G401.6 (cell line): ENCODE measurements at regions not wholly inside any gene's neighbourhood (a gene's known extent, or its start where the extent isn't known, plus 50 kb on each side); places are given as distances from the start of the nearest gene placed in this dataset.
"Not testable (repeated sequence)": the region's sequence is repeated elsewhere in the genome, so short reads cannot be mapped to it uniquely, and the experiment has no call there.

Experiments
- FAIRE-seq: peaks from 2 replicates; lab custom pipeline; 2012; peaks lifted over from hg19 to GRCh38; lab: Jason Lieb, UNC

DNA sequence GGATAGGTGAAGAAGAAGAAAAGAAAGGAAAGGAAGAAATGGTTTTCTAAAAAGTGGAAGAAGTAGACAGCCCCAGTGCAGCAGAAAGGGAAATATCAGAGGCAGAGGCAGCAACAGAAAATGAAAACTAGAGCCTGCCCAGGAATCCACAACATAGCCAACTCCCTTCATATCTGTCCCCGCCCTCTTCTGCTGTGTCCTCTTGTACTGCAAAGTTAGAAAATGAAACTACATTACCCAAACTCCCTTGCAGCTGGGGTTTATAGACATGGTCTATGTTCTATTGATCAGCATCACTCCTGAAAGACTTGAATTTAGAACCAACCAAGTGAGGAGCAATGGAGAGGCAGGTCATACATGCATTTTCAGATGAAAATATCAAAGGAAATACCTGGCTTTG lies 200.5 kb upstream of the PHACTR1 start:
- FAIRE-seq: no peak

DNA sequence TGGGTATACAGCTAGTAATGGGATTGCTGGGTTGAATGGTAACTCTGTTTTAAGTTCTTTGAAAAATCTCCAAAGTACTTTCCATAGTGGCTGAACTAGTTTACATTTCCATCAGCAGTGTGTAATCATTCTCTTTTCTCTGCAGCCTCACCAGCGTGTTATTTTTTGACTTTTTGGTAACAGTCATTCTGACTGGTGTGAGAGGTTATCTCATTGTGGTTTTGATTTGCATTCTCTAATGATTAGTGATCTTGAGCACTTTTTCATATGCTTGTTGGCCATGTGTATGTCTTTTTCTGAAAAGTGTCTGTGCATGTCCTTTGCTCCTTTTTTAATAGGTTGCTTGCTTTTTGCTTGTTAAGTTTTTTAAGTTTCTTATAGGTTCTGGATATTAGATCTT lies 194.2 kb upstream of the PHACTR1 start:
- FAIRE-seq: no peak

DNA sequence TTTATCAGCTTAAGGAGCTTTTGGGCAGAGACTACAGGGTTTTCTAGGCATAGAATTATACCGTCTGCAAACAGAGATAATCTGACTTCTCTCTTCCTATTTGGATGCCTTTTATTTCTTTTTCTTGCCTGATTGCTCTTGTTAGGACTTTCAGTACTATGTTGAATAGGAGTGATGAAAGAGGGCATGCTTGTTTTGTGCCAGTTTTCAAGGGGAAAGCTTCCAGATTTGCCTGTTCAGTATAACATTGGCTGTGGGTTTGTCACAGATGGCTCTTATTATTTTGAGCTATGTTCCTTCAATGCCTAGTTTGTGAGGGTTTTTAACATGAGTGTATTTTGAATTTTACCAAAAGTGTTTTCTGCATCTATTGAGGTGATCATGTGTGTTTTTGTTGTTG lies 192.8 kb upstream of the PHACTR1 start:
- FAIRE-seq: no peak

DNA sequence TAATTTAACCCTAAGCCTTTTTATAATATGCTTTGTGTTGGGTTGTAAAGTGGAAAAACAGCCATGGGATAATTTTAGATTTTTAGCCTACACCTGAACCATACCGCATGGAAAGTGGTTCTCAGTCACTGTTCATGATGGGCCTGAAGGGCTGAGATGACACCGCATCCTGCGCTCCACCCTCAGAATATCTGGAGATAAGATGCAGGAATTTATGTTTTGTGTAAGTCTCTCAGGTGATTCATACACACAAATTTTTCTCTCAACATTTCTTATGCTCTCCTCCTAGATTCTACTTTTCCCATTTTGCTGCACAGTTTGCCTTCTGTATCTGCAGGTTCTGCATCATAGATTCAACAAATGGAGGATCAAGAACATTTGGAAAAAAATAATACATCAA lies 191.3 kb upstream of the PHACTR1 start:
- no peak for FAIRE-seq

DNA sequence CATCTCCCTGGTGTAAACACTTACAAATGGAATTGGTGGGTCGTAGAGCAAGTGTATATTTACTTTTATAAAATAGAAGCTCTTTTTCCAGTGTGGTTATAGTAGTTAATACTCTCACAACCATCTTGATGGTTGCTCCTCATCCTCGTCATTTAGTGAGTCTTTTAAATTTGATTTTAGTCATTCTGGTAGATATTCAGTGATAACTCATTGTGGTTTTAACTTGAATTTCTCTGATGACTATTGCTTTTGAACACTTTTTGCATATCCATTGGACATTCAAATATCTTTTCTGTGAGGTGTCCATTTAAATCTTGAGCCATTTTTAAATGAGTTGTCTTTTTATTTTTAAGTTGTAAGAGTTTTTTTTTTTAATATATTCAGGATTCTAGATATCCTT lies 189.2 kb upstream of the PHACTR1 start:
- no peak for FAIRE-seq

DNA sequence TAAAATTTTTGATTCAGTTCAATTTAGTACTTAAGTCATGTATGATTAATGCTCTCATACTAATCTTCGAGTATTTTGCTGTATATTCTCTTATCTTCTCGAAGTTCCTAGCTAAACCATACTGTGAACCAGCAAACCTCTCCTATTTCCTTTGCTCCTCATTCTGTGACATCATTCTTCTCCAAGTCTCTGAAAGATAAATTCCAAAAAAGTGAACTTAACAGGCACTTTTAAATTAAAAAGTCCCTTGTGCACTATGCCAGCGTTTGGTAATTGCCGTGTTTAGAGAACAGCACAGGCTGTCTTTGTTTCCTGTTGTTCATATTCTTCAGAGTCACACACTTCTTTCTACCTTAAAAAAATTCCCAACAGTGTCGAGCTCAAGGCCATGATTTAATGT lies 188.4 kb upstream of the PHACTR1 start:
- FAIRE-seq: no peak

DNA sequence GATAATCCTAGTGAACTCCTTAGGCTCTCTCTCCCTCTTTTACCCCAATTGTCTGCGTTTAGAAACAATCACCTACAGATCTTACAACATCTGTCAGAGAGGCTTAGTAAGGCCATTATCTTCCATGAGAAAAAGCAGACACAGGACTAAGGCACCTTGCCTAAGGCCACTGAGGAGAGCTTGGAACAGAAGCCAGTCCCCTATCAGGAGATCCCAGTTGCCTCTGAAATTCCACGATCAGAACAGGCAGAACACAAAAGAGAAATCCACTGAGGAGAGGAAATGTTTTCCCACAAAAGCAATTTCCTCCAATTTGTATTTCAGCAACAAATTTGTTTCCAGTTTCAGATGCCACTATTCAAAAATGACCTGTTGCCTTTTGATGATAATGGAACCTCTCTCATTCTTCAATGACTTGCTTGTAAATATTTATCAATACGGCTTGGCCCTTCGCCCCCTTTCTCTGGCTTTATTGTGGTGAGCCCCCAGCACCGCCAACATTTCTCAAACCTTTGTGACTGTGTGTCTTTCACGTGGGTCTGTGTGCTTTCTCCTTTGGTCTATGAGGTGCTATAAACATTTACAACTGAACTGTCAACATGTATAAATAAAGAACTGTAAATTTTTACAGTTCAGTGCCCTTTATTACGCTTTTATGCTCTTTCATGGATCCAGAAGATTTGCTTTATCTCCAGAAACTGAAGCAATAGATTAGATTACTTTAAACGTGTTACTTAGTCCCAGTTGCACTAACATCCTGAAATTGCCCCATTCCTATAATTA lies 187.8 kb upstream of the PHACTR1 start:
- no peak for FAIRE-seq

DNA sequence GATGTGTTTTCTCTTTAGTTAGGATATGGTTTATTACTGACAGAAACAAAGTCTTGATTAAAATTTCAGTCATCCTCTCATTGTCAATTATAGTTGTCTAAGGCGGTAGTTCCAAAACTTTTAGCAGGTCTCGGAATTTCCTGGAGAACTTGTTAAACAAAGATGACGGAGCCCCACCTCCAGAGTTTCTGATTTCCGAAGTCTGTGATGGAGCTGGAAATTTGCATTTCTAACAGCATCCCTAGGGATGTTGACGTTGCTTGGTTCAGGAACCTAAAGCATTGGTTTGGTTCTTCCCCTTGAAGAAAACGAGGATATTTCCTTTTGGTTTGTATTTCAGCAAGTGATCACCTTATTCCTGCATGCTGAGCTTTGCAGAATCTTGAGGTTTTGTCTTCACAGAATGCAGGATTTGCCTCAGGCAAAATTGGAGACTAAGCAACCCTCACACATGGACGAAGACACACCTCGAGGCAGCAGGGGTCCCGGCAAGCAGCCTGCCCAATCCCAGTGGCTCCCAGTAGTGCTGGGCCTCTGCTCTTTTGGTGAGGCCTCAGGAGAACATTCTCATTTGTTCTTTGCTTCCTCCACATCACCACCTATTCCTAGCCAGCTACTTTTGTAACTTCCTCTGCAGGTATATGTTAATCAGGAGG lies 187.1 kb upstream of the PHACTR1 start:
- FAIRE-seq: no peak

DNA sequence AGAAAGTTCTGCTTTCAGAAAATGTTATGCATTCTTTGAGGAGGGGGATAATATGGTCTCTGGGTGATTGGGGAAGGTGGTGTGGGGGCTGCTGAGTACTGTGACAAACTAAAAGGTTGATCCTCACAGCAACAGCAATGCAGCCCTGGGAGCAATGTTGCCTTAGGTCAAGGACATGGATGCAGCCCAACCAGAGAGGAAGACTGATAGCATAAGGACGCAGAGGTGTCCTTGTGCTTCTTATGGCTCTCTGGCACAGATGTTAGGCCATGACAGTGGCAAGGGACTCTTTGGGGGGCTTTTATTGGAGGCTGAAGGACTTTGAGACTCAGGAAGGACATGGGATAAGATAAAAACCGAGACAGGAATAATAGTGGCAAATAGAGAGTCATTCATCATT lies 186.2 kb upstream of the PHACTR1 start:
- FAIRE-seq: no peak

DNA sequence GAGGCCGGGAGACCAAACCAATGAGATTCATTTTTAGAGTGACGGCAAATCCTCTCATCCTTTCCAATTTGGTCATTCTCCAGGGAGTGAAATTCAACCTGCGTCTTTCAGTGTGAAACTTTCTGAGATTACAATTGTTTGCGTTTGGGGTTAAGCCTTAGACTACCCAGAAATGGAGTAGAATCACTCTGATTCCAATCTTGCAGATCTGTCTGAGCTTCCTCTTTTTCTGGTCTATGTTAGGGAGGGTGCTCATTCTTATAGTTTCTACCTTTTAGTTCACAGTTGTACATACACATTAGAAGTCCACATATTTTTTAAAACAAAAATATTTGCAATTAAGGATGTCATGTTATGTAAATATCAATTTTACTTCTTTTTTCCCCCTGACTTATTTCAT lies 183.0 kb upstream of the PHACTR1 start:
- no peak for FAIRE-seq

DNA sequence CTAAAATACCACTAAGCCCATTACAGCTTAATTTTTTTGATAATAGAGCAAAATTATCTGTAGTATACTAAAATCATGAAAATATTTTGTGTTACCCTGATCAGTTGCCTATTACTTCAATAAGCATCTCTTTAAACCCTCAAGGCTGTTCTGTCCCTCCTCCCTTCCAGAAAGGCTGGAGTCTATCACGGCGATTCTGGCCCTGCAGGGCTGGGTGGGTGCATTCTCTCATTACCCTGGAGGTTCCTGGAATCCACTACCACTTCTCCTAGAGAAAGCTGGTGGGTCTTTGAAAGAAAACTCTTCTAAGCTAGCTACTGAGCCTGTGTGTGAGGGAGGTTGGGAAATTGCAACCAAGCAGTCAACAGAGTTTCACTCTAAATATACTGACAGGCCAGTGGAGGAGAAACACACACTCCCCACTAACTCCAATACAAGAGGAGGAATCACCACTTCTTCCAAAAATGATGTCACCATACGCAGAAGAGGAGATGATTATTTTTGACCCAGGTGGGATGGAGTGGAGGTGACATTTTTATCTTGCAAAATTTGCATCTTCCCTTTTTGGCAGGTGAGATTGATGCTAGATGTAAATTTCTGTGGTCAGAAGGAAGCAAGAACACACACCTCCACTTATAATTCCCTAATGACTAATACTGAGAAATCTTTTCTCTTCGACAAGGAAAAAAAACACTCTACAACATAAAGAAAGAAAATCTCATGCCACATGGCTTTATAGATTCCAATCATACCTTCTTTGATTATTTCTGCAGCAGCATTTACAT lies 182.3 kb upstream of the PHACTR1 start:
- FAIRE-seq: no peak

DNA sequence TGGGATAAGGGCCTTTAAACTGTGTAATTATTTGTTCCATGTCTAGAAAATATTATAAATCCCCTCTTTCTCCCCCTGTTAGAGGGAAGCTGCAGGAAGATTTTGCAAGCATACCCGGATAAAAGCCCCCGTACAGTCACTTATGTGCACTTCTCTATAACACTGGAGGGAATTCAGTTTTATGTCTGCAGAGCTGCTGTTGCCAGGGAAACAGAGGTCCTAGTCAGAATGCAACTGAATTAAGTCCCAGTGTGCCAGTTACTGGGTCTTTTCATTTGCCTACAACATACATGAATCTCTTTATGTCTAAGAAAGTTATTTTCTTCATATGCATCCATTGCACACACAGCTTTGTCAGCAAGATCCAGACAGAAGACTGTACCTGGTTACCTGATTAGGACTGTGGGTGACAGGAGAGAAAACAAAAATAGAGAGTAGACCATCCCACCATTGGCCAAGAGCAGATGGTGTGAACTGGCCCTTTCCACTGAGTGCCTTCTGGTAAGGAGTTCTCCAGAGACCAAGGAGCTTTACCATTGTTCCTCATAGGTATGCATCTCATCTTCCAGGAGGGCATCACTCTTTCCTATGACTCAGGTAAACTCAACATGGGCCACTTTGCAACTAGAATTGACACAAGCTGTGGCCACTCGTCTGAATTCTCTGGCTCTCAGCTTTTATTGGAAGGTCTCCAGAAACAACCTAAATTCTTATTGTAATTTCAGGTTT lies 180.8 kb upstream of the PHACTR1 start:
- no peak for FAIRE-seq

DNA sequence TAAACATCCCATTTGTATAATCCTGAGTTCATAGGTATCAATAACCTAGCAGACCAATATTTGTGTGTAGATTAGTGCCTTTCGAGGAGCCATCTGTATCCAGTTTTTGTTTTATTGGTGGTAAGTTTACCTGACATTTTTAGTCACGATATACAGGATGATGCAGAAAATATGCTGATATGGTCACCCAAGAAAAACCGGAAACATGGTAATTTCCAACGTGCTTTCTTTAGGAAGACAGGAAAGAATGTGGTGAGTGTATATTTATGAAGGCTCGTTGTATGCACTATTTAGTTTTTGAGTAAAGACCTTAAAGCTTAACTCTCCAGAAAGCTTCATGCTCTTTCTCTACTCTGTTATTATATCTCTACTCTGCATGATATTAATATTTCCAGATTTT lies 180.2 kb upstream of the PHACTR1 start:
- FAIRE-seq: no peak

DNA sequence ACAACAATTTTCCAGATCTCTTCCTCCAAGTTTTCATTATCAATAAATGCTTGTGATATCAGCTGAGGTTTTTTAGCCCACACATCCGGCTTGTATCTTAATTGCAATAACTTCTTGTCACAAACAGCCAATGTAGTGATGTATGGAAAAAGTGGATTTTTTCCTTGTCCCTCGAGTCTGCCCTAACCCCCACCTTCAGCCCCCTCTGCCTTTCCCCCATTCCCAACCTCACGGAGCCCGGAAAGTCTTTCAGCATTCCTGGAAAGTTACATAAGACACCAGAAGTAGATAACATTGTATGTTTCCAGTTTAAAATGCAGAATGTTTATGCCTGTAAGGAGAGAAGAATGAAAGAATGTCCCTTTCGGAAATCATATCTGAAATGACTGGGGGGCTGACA lies 179.2 kb upstream of the PHACTR1 start:
- no peak for FAIRE-seq

DNA sequence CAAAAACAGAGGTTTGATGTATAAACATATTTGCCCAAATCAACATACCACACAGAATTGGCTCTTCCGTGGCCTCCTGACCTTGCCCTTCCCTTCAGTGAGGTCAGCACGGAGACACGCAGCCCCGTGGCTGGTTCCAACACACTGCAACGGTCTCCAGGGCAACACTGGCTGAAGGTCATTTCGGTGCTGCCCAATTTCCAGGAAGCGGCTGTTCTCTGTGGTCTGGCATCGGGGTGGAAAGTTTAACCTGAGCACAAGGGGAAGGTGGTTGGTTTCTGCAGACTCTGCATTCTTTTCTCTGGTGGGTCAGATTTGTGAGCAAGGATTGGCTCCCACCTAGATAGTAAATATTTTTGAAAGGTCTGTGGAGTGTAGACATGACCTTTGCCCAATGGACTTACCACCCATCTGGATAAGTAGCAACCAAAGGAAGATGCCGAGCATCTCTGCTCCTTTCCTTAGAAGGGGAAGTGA lies 177.6 kb upstream of the PHACTR1 start:
- no peak for FAIRE-seq

DNA sequence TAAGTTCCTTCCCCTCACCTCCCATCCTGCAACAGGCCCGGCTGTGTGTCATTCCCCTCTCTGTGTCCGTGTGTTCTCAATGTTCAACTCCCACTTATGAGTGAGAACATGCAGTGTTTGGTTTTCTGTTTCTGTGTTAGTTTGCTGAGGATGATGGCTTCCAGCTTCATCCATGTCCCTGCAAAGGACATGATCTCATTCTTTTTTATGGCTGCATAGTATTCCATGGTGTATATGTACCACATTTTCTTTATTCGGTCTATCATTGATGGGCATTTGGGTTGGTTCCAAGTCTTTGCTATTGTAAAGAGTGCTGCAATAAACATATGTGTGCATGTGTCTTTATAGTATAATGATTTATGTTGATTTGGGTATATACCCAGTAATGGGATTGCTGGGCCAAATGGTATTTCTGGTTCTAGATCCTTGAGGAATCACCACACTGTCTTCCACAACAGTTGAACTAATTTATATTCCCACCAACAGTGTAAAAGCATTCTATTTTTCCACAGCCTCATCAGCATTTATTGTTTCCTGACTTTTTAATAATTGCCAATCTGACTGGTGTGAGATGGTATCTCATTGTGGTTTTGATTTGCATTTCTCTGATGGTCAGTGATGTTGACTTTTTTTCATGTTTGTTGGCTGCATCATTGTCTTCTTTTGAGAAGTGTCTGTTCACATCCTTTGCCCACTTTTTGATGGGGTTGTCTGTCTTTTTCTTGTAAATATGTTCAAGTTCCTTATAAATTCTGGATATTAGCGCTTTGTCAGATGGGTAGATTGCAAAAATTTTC lies 174.1 kb upstream of the PHACTR1 start:
- not testable (repeated sequence) for FAIRE-seq

DNA sequence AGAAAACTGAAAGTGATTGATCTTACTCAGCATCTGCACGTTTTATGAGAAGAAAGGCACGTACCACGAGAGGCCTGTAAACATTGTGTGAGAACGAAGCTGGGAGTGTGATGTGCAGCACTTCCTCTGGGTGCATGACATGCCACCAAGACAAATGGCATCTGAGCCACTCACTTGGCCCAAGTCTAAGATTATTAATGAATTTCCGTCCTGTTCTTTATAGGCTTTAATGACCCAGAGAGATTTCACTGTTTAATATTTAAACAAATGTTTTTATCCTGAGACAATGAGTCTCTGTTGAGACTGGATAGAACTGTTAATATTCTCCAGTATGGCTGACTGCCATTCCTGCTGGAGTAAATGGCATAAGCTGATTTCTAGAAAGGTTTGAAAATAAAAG lies 172.6 kb upstream of the PHACTR1 start:
- no peak for FAIRE-seq

DNA sequence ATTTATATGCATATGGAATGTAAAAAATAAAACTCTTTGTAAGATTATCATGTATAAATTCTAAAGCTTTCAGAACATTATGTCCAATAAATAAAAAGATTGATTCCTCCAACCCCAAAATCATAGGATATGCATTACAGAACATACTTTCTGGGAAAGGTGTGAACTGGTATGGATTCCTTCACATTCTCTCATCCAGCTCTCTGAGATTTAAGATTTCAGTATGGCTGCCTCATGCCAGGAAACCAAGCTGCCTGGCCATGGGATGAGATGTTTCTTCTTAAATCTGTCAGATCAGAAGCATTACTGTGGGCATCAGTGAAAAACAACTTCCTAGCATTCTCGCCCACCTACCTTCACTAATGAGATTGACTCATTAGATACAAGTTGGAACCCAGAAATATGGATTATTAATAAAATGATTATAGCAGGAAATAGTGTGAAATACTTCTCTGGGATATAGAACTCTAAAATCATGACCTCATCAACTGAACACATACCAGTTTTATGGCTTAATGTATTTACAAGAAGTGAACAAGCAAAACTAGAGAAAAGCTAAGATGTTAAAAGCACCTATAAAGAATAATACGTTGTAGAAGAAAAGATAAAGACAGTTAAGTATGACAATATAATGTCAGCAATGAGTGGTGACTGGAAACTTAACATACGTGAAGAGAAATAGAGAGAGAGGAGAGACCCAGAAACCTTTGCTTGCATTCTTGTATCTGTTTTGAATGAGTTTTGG lies 171.6 kb upstream of the PHACTR1 start:
- no peak for FAIRE-seq

DNA sequence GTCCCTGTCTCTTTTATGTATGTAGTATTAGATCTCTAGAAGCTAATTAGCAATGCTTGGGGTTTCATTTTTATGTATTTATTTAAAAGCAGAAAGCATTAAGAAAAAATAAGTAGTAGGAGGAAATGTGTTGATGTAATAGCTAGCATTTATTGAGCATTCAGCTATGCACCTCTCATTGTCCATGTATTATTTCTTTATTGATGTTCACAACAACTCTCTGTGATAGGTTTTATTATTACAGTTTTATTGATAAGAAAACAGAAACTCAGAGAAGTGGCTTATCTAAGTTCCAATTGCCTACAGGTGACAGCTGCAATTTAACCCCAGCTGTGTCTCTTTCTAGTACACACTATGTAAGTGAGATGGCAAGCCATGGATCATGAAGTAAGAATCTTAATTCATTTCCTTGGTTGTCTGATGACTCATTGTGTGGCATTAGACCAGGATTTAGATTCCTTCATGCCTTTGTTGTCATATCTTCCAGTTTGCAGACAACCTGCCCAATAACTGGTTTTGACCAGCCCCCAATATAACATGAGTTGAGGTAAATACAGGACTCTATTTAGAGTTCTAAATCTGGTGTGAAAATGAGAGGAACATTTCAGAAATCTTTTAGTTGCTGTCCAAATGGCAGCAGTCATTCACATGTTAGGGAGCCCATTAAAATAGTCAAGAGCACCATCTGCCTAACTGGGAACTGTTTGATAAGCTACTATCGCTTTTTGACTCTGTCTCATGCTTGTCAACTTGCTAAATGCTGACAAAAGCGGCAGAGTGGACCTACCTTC lies 170.8 kb upstream of the PHACTR1 start:
- no peak for FAIRE-seq

DNA sequence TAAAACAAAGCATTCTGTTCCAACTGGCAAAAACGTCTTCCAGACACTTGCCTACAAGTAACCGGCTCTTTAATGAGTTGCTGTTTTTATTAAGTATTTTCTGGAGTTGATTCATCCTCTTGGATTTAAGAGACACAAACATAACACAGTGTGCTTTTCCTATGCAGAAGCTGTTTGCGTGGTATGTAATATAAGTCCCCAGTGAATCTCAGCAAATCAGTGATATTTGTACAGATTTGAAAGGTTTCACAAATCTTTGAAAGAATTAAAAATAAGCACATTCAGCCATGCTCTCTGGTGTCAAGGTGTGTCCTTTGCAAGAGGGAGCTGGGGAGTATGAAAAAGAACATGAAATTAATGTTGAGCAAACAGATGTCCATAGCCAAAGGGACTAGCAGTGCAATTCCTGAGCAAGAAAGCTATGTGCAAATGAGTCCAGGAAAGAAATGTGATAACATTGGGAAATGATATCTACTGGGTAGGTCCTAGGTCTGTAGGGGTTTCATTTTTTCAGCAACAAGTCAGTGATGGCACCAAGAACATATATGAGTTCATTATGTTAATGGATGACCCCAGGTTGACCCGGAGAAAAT lies 170.1 kb upstream of the PHACTR1 start:
- no peak for FAIRE-seq
